Hepatocyte (in vitro differentiated cells): ENCODE measurements at regions not wholly inside any gene's neighbourhood (a gene's known extent, or its start where the extent isn't known, plus 50 kb on each side); places are given as distances from the start of the nearest gene placed in this dataset.

Source experiments
- DNase-seq: peaks from one replicate; pipeline ENCODE4 v3.0.0-alpha.2; 2016; ENCODE audit warnings: low spot score
- H2AFZ ChIP-seq: fragments of 200-600 bp; sonication (generic); 2 replicates; pipeline ENCODE4 v1.6.0; 2016; ENCODE audit warnings: antibody characterized with exemption, mild to moderate bottlenecking
- H3K27ac ChIP-seq: fragments of 200-600 bp; sonication (generic); 2 replicates; pipeline ENCODE4 v1.5.1; 2016; ENCODE audit warnings: mild to moderate bottlenecking
- H3K27me3 ChIP-seq: fragments of 200-600 bp; sonication (generic); 2 replicates; pipeline ENCODE4 v1.6.1; 2016
- H3K36me3 ChIP-seq: fragments of 200-600 bp; sonication (generic); replicated peaks from 2 replicates; pipeline ENCODE4 v1.5.1; 2016; ENCODE audit warnings: low read depth; ENCODE audit not compliant: insufficient read depth
- H3K4me1 ChIP-seq: fragments of 200-600 bp; sonication (generic); 2 replicates; pipeline ENCODE4 v1.5.1; 2016; ENCODE audit warnings: mild to moderate bottlenecking, moderate library complexity; ENCODE audit not compliant: insufficient read depth
- H3K4me2 ChIP-seq: fragments of 200-600 bp; sonication (generic); 2 replicates; pipeline ENCODE4 v1.6.0; 2016
- H3K4me3 ChIP-seq: fragments of 200-600 bp; sonication (generic); 2 replicates; pipeline ENCODE4 v1.5.1; 2016; ENCODE audit warnings: mild to moderate bottlenecking
- H3K79me2 ChIP-seq: fragments of 200-600 bp; sonication (generic); 2 replicates; pipeline ENCODE4 v1.6.0; 2017; ENCODE audit warnings: mild to moderate bottlenecking
- H3K9me2 ChIP-seq: fragments of 200-600 bp; sonication (generic); replicated peaks from 2 replicates; pipeline ENCODE4 v1.6.0; 2017; ENCODE audit warnings: mild to moderate bottlenecking; ENCODE audit not compliant: insufficient read depth
- H3K9me3 ChIP-seq: fragments of 200-600 bp; sonication (generic); 2 replicates; pipeline ENCODE4 v1.5.1; 2016; ENCODE audit warnings: low read depth, mild to moderate bottlenecking
- H4K20me1 ChIP-seq: fragments of 200-600 bp; sonication (generic); 2 replicates; pipeline ENCODE4 v1.6.0; 2016; ENCODE audit warnings: mild to moderate bottlenecking; ENCODE audit not compliant: insufficient read depth, poor library complexity, severe bottlenecking
- EZH2 ChIP-seq: fragments of 200-600 bp; sonication (generic); IDR thresholded peaks from 2 replicates; pipeline ENCODE4 v1.6.1; 2016; ENCODE audit warnings: antibody characterized with exemption, mild to moderate bottlenecking, borderline replicate concordance
- EZH2phosphoT487 ChIP-seq: fragments of 200-600 bp; sonication (generic); IDR thresholded peaks from one replicate; pipeline ENCODE4 v1.6.1; 2018; ENCODE audit warnings: antibody characterized with exemption, mild to moderate bottlenecking, low read depth, moderate library complexity; ENCODE audit not compliant: unreplicated experiment, severe bottlenecking
- WGBS: methylation state at CpG from one replicate; pipeline ENCODE4 v1.1.6; 2016; ENCODE audit warnings: low lambda C conversion rate; ENCODE audit errors: missing lambda C conversion rate; 5-methylcytosine and 5-hydroxymethylcytosine counted together
- TF ChIP-seq, protein P1 (sequence below): fragments of 200-600 bp; sonication (generic); IDR thresholded peaks from 2 replicates; pipeline ENCODE4 v1.5.1; 2016; ENCODE audit warnings: antibody characterized with exemption, mild to moderate bottlenecking; ENCODE audit not compliant: poor library complexity

DNA sequence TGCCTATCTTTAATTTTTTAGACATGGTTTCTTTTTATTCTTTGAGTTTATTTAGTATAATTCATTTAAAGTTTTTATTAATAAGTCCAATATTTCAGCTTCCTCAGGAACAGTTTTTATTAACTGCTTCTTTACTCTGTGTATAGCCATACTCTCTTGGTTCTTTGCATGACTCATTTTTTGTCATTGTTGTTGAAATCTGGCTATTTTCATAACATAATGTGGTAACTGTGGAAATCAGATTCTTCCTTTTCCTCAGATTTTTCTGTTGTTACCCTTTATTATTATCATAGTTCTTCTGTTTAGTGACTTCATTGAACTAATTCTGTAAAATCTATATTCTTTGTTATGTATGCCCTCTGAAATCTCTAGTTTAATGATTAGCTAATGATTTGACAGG, 124.9 kb upstream of the CYSLTR1 start:
- no peak overlapping the region for H3K4me3 ChIP-seq
- no peaks in the 10 kb centered on the region for H3K9me3 ChIP-seq
- TF ChIP-seq EZH2phosphoT487: no peak
- TF ChIP-seq, protein P1, sequence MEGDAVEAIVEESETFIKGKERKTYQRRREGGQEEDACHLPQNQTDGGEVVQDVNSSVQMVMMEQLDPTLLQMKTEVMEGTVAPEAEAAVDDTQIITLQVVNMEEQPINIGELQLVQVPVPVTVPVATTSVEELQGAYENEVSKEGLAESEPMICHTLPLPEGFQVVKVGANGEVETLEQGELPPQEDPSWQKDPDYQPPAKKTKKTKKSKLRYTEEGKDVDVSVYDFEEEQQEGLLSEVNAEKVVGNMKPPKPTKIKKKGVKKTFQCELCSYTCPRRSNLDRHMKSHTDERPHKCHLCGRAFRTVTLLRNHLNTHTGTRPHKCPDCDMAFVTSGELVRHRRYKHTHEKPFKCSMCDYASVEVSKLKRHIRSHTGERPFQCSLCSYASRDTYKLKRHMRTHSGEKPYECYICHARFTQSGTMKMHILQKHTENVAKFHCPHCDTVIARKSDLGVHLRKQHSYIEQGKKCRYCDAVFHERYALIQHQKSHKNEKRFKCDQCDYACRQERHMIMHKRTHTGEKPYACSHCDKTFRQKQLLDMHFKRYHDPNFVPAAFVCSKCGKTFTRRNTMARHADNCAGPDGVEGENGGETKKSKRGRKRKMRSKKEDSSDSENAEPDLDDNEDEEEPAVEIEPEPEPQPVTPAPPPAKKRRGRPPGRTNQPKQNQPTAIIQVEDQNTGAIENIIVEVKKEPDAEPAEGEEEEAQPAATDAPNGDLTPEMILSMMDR: no peak
- TF ChIP-seq EZH2: no peak

DNA sequence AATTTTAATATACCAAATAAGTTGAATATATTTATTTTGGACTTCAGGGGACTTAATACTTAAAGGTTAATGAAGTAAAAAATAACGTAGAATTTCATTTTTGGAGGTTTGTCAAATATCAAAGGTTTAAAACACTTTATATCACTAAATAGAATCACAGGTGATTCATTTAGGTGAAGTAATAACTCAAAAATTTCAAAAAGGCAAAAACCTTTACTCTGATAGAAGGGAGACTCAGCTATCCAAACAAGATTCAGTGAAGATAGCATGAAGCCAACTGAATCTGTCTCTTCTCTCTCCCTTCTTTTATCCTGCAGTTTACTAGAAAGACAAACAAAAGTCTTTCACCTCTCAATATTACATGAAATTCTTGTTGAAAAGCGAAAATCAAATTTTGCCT, 110.2 kb upstream of the CYSLTR1 start:
- H3K9me3 ChIP-seq: no peaks in the 10 kb centered on the region
- no peak overlapping the region for H3K27ac ChIP-seq
- no peaks in the 10 kb centered on the region for H3K36me3 ChIP-seq
- 43% methylated on average over 2 of the region's 2 CpGs for WGBS
- H3K4me1 ChIP-seq: no peaks in the 10 kb centered on the region
- no peak overlapping the region for H3K4me3 ChIP-seq
- no peaks in the 10 kb centered on the region for H3K27me3 ChIP-seq
- no peak overlapping the region for H3K4me2 ChIP-seq
- H4K20me1 ChIP-seq: no peaks in the 10 kb centered on the region
- no peak overlapping the region for H2AFZ ChIP-seq
- no peaks in the 10 kb centered on the region for H3K9me2 ChIP-seq
- TF ChIP-seq EZH2phosphoT487 (no peak), EZH2 (no peak)
- TF ChIP-seq, protein P1: no peak
- no peak for DNase-seq
- H3K79me2 ChIP-seq: no peaks in the 10 kb centered on the region

More for the DNA sequence above, 124.9 kb upstream of the CYSLTR1 start:
- no peak overlapping the region for H3K27ac ChIP-seq
- no peaks in the 10 kb centered on the region for H3K79me2 ChIP-seq
- H3K4me2 ChIP-seq: no peak overlapping the region
- no peak for DNase-seq
- H3K27me3 ChIP-seq: no peaks in the 10 kb centered on the region
- H3K9me2 ChIP-seq: no peaks in the 10 kb centered on the region
- no peak overlapping the region for H2AFZ ChIP-seq
- H3K4me1 ChIP-seq: no peaks in the 10 kb centered on the region
- H3K36me3 ChIP-seq: no peaks in the 10 kb centered on the region
- H4K20me1 ChIP-seq: no peaks in the 10 kb centered on the region

DNA sequence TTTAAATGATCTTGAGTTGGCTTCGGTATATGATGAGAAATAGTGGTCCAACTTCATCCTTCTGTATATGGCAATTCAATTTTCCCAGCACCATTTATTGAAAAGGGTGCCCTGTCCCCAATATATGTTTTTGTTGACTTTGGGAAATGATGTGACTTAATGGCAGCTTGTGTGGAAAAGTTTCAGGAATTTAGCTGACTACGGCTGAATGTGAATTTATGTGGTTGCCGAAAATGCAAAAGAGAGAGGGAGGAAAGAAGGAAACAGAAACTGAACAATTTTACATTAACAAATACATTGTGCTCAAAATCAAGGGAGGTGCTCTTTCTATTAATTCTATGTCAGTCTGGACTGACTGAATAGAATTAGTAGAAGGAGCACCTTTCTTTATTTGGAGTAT, 101.8 kb upstream of the CYSLTR1 start:
- Histone ChIP-seq H3K36me3 (no peaks in the 10 kb centered on the region), H2AFZ (no peak overlapping the region), H3K9me3 (no peaks in the 10 kb centered on the region), H3K27me3 (no peaks in the 10 kb centered on the region), H3K4me2 (no peak overlapping the region), H3K4me3 (no peak overlapping the region), H3K79me2 (no peaks in the 10 kb centered on the region), H3K9me2 (no peaks in the 10 kb centered on the region), H4K20me1 (no peaks in the 10 kb centered on the region), H3K27ac (no peak overlapping the region), H3K4me1 (no peaks in the 10 kb centered on the region)
- no peak for DNase-seq
- TF ChIP-seq EZH2: no peak
- no peak for TF ChIP-seq EZH2phosphoT487
- TF ChIP-seq, protein P1: no peak
- WGBS: 84% methylated on average over 3 of the region's 3 CpGs

DNA sequence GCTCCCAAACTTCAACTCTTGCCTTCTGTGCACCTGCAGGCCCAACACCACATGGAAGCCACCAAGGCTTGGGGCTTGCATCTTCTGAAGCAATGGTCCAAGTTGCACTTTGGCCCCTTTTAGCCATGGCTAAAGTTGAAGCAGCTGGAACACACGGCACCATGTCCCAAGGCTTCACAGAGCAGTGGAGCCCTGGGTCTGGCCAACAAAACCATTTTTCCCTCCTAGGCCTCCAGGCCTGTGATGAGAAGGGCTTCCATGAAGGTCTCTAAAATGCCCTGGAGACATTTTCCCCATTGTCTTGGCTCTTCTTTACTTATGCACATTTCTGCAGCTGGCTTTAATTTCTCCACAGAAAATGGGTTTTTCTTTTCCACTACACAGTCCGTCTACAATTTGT, 61.3 kb upstream of the CYSLTR1 start:
- Histone ChIP-seq H3K27ac (no peak overlapping the region), H3K4me2 (no peak overlapping the region), H3K27me3 (no peaks in the 10 kb centered on the region), H3K9me3 (no peaks in the 10 kb centered on the region), H2AFZ (no peak overlapping the region), H4K20me1 (no peaks in the 10 kb centered on the region), H3K4me3 (no peak overlapping the region), H3K4me1 (no peaks in the 10 kb centered on the region), H3K36me3 (no peaks in the 10 kb centered on the region), H3K9me2 (no peaks in the 10 kb centered on the region), H3K79me2 (no peaks in the 10 kb centered on the region)
- TF ChIP-seq EZH2phosphoT487 (no peak), EZH2 (no peak)
- TF ChIP-seq, protein P1: no peak
- WGBS: 74% methylated on average over 2 of the region's 2 CpGs
- DNase-seq: no peak
